SJCRH30 (cell line): ENCODE measurements at regions not wholly inside any gene's neighbourhood (a gene's known extent, or its start where the extent isn't known, plus 50 kb on each side); places are given as distances from the start of the nearest gene placed in this dataset.
"Not testable (repeated sequence)": the region's sequence is repeated elsewhere in the genome, so short reads cannot be mapped to it uniquely, and the experiment has no call there.

Source experiments
- DNase-seq, 2 experiments: peaks; one replicate each; pipeline ENCODE4 v3.0.0-alpha.2; 2015 to 2020
- H3K27ac ChIP-seq: fragments of 250-450 bp; sonication (Bioruptor Pico); 2 replicates; pipeline ENCODE4 v1.5.1; 2020; ENCODE audit warnings: mild to moderate bottlenecking, moderate library complexity
- H3K27me3 ChIP-seq: fragments of 250-450 bp; sonication (Bioruptor Pico); 2 replicates; pipeline ENCODE4 v1.5.1; 2020; ENCODE audit warnings: mild to moderate bottlenecking, moderate library complexity
- H3K36me3 ChIP-seq: fragments of 250-450 bp; sonication (Bioruptor Pico); 2 replicates; pipeline ENCODE4 v1.5.1; 2020; ENCODE audit warnings: mild to moderate bottlenecking, moderate library complexity
- H3K4me1 ChIP-seq: fragments of 250-450 bp; sonication (Bioruptor Pico); 2 replicates; pipeline ENCODE4 v1.5.1; 2020; ENCODE audit warnings: mild to moderate bottlenecking, moderate library complexity
- H3K4me3 ChIP-seq: fragments of 250-450 bp; sonication (Bioruptor Pico); 2 replicates; pipeline ENCODE4 v1.5.1; 2020; ENCODE audit warnings: mild to moderate bottlenecking, moderate library complexity
- H3K9me3 ChIP-seq: fragments of 250-450 bp; sonication (Bioruptor Pico); replicated peaks from 2 replicates; pipeline ENCODE4 v1.5.1; 2020; ENCODE audit warnings: mild to moderate bottlenecking, moderate library complexity

DNA sequence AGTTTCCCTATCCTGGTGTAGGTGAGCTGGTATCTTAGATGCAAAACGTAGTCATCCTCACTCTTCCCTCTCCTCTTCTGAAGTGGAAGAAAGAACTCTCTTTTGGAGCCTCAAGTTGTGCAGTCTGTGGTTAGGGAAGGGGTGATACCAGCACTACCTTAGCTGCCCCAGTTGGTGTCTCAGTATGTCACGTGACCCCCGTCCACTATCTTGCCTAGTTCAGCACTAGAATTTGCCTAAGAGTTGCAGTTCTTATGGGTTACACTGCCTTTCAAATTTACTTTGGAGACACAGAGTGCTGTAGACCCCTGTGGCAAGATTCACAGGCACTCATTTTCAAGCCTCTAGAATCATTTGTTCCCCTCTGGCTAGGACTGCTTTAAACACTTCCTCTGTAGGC lies 322.8 kb upstream of the EDA2R start:
- H3K4me3 ChIP-seq: no peak overlapping the region
- H3K27me3 ChIP-seq: no peaks in the 10 kb centered on the region
- H3K4me1 ChIP-seq: no peaks in the 10 kb centered on the region
- H3K27ac ChIP-seq: no peak overlapping the region
- no peaks in the 10 kb centered on the region for H3K9me3 ChIP-seq
- DNase-seq: no peak
- H3K36me3 ChIP-seq: no peaks in the 10 kb centered on the region

DNA sequence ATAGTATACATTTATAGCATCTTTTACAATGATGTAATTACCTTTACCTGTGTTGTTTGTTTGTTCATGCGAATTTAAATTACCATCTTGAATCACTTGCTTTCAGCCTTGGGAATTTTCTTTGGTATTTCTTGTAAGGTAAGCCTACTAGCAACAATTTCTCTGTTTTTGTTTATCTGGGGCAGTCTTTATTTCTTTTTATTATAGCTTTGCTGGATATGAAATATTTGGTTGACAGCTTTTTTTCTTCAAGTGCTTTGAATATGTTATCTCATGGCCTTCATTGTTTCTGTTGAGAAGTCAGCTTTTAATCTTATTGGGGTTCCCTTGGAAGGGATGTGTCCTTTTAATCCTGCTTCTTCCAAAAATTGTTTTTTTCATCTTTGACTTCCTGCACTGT lies 292.8 kb upstream of the EDA2R start:
- no peak overlapping the region for H3K27ac ChIP-seq
- no peaks in the 10 kb centered on the region for H3K27me3 ChIP-seq
- H3K9me3 ChIP-seq: no peaks in the 10 kb centered on the region
- DNase-seq: no peak
- H3K4me1 ChIP-seq: no peaks in the 10 kb centered on the region
- H3K36me3 ChIP-seq: no peaks in the 10 kb centered on the region
- H3K4me3 ChIP-seq: no peak overlapping the region

DNA sequence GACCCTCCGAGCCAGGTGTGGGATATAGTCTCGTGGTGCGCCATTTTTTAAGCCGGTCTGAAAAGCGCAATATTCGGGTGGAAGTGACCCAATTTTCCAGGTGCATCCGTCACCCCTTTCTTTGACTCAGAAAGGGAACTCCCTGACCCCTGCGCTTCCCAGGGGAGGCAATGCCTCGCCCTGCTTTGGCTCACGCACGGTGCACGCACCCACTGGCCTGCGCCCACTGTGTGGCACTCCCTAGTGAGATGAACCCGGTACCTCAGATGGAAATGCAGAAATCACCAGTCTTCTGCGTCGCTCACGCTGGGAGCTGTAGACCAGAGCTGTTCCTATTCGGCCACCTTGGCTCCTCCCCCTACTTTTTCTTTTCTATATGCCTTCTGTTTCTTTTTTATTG lies 291.6 kb upstream of the EDA2R start:
- H3K4me3 ChIP-seq, H3K9me3 ChIP-seq, H3K36me3 ChIP-seq, H3K4me1 ChIP-seq, H3K27me3 ChIP-seq, H3K27ac ChIP-seq, DNase-seq: not testable (repeated sequence)

DNA sequence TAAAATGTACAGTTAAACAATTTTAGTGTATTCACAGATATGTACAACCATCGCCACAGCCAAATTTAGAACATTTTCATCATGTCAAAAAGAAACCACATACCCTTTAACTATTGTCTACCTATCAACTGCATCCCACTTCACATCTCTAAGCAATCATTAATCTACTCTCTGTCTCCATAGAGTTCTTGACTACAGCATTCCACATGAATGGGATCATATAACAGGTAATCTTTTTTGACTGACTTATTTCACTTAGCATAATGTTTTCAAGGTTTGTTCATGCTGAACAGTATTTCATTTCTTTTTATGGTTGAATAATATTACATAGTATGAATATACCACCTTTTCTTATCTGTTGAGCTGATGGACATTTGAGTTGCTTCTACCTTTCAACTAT lies 281.4 kb upstream of the EDA2R start:
- no peaks in the 10 kb centered on the region for H3K9me3 ChIP-seq
- no peaks in the 10 kb centered on the region for H3K36me3 ChIP-seq
- H3K27ac ChIP-seq: no peak overlapping the region
- H3K4me1 ChIP-seq: no peaks in the 10 kb centered on the region
- no peak for DNase-seq
- no peaks in the 10 kb centered on the region for H3K27me3 ChIP-seq
- no peak overlapping the region for H3K4me3 ChIP-seq

DNA sequence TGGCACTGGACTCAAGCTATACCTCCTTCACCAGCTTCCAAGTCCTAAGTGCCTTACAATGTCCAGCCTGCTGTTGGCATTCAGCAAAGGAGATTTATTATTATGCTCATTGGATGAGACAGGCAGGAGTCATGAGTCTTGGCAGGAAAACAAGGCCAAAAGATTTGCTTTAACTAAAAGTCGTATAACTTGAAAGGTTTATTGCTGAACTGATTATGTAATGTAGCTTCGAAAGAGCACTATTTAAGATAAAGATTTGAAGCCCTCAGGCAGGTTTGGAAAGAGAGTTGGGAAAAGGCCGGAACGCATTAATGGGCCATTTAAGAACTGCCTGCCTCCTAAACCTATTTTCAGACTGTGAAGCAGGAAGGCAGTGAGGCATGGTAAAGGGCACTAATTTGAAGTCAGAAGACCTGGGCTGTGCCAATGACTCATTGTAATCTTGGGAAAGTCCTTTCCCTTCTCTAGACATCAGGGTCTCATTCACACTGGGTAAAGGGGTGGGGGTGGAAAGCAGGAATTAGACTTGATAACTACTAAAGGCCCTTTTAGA lies 280.5 kb upstream of the EDA2R start:
- Histone ChIP-seq H3K27me3 (no peaks in the 10 kb centered on the region), H3K9me3 (no peaks in the 10 kb centered on the region), H3K4me1 (no peaks in the 10 kb centered on the region), H3K27ac (no peak overlapping the region), H3K36me3 (no peaks in the 10 kb centered on the region), H3K4me3 (no peak overlapping the region)
- DNase-seq: no peak

DNA sequence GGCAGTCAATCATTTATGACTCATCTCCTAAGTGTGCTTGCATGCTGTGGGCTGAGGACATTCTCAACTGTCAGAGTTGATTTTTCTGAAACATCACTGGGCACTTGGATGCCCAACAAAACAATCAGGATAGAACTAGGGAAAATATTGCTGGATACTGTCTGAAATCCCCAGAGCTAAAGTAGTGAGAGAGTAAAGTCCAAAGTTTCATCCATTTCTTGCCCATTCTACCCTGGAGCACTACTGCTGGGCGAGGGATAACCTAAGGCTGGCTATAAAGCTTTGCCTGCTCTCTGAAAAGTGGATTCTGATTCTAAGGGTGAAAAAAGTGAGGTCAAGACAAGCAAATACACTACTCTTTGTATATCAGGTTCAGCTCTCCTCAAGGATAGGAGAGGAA lies 279.6 kb upstream of the EDA2R start:
- no peaks in the 10 kb centered on the region for H3K9me3 ChIP-seq
- H3K27me3 ChIP-seq: no peaks in the 10 kb centered on the region
- no peak overlapping the region for H3K4me3 ChIP-seq
- no peaks in the 10 kb centered on the region for H3K36me3 ChIP-seq
- no peak for DNase-seq
- no peaks in the 10 kb centered on the region for H3K4me1 ChIP-seq
- H3K27ac ChIP-seq: no peak overlapping the region

DNA sequence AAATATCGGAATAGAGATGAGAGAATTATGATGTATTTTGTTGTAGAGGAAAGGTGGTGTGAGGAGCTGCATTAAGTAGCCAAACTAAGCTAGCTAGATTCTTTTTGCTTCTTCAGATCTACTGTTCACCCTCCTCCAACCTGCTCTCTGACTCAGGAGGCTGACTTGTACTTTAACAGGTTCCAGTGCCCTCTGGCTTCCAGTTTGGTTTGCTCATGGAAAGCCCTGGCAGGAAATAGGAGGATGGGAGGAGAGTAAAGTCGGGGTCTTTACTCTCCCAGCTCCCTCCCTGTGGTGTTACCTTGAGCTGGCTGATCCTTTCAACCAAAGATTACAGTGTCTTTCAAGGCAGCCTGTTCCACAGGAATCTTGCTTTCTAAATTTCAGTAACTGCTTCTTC lies 277.0 kb upstream of the EDA2R start:
- no peak overlapping the region for H3K27ac ChIP-seq
- no peak overlapping the region for H3K4me3 ChIP-seq
- H3K4me1 ChIP-seq: no peaks in the 10 kb centered on the region
- no peaks in the 10 kb centered on the region for H3K36me3 ChIP-seq
- H3K27me3 ChIP-seq: no peaks in the 10 kb centered on the region
- no peak for DNase-seq
- H3K9me3 ChIP-seq: no peaks in the 10 kb centered on the region

DNA sequence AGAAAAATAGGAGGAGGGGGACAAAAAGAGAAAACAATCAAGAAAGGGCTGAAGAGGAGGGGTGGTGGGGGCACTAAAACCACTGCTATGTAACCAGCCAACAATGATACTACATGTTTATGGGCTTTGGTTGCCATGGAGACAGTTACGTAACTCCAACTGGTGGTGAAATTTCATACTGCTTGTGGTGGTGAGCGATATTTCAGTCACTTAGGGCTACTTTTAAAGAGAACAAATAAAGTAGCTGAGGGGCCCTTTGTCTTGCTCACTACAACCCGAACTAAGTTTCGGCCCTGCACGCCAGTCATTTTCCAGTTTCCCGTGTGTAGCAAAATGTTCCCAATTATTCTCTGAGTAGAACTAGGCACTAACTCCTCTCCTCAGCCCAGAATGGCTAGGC lies 275.2 kb upstream of the EDA2R start:
- no peaks in the 10 kb centered on the region for H3K36me3 ChIP-seq
- no peak overlapping the region for H3K27ac ChIP-seq
- H3K9me3 ChIP-seq: no peaks in the 10 kb centered on the region
- DNase-seq: peak; percentile 16 to 55
- no peak overlapping the region for H3K4me3 ChIP-seq
- no peaks in the 10 kb centered on the region for H3K27me3 ChIP-seq
- no peaks in the 10 kb centered on the region for H3K4me1 ChIP-seq

DNA sequence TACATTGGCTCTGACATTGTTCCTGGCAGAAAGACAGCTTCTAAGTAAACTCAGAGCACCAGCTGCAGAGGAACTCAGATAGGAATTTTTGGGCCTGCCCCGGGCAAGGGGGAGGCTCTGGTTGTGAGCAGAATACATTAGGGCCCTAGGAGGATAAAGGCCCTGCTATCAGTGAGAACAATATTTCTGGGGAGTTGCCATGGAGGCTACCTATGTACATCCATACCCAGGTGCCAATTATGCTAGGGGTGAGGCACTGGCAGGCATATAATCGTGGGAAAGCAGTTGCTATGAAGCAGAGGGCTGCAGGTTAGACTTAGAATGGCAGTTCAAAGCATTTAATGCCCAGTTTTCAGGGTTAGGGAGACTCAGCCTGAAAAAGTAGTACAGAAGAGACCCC lies 273.5 kb upstream of the EDA2R start:
- Histone ChIP-seq H3K4me1 (no peaks in the 10 kb centered on the region), H3K4me3 (no peak overlapping the region)

DNA sequence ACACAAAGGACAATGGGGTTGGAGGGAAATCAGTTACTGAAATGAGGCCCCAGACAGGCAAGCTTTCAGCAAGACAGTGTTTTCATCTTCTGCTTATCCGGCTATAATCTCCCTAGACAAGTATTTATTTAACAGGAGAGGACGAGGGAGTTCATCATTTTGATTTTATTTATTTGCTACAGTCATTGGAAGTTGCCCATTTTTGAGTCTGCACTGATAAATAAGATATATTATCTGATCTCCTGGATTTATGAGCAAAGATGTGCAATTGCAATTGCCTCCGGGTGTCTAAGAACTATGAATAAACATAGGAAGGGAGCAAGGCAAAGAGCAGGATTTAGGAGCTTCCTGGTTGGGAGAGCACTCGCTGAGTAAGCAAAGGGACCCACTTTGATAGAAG lies 263.2 kb upstream of the EDA2R start:
- Histone ChIP-seq H3K4me1 (no peaks in the 10 kb centered on the region), H3K9me3 (no peaks in the 10 kb centered on the region), H3K27me3 (no peaks in the 10 kb centered on the region), H3K4me3 (no peak overlapping the region), H3K36me3 (no peaks in the 10 kb centered on the region), H3K27ac (no peak overlapping the region)
- DNase-seq: no peak

More for the DNA sequence above, 273.5 kb upstream of the EDA2R start:
- DNase-seq: no peak
- Histone ChIP-seq H3K27me3 (no peaks in the 10 kb centered on the region), H3K27ac (no peak overlapping the region), H3K36me3 (no peaks in the 10 kb centered on the region), H3K9me3 (no peaks in the 10 kb centered on the region)

DNA sequence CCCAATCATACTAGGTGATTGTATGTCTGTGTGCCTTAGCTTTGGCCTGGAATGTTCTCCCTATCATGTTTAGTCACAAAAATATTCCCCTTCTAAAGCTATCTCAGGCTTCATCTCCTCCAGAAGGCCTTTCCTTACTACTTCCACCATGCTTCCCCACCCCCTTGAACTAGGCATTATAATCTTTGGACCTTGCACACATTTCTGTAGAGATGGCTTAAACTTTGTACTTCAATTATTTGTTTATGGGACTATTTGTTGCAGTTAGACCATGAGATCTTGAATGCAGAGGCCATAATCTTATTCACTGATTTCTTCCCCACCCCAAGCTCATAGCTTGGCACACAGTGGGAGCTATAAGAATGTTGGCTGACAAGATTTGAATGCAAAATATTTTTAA lies 262.0 kb upstream of the EDA2R start:
- no peaks in the 10 kb centered on the region for H3K9me3 ChIP-seq

DNA sequence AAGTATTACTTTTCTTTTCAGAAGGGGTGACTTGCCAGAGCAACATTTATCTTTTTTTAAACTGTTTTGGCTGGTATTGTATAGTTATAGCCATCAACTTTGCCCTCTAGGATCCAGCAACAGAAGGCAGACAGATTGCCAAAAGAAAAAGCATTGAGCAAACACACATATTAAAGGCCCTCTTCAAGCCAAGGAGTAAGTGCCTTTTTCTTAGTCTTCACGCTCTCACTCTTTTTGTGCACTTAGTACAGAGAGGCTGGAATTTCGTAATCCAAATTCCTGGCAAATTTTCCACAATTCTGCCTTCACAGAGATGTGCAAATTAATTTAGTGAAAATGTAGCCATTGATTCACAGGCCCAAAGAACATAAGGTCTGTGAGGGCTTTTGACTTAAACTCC lies 253.1 kb upstream of the EDA2R start:
- Histone ChIP-seq H3K9me3 (no peaks in the 10 kb centered on the region), H3K36me3 (no peaks in the 10 kb centered on the region), H3K4me3 (no peak overlapping the region), H3K4me1 (no peaks in the 10 kb centered on the region), H3K27ac (no peak overlapping the region), H3K27me3 (no peaks in the 10 kb centered on the region)
- DNase-seq: no peak

More for the DNA sequence above, 262.0 kb upstream of the EDA2R start:
- DNase-seq: no peak
- Histone ChIP-seq H3K36me3 (no peaks in the 10 kb centered on the region), H3K27me3 (no peaks in the 10 kb centered on the region), H3K4me1 (no peaks in the 10 kb centered on the region), H3K27ac (no peak overlapping the region), H3K4me3 (no peak overlapping the region)

DNA sequence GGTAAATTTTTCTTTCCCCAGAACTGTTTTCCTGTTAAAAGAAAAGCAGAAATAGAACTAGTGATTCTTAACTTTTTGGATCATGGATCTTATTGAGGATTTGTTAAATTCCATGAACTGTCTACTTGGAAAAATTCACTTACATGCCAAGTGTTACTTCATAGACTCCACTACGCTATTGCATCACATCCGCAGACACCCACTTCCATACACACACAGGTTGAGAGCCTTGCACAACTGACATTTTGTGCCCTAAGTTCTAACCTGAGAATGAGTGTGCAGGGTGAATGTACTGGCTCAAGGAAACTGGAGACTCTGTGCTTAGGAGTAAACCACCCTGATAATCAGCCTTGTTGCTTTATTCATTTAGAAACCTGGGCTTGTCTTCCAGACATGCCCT lies 250.5 kb upstream of the EDA2R start:
- Histone ChIP-seq H3K36me3 (no peaks in the 10 kb centered on the region), H3K27ac (no peak overlapping the region)
- DNase-seq: no peak

DNA sequence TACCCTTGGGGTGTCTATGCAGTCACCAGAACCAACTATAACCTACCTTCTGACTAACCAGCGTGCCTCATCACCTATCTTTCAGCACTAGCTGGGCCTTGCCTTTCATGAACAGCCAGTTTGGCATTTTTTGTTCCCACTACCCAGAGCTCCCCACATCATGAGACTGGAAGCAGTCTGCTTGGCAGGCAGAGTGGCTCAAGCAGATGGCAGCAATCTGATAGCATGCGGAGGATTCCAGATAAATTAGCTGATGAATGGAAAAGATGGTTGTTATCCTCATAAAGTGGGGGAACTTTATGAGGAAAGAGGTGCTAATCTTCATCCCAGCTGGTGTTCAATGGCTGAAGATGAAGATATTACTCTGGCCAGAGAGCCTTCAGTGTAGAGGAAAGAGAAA lies 243.2 kb upstream of the EDA2R start:
- DNase-seq: no peak
- H3K4me1 ChIP-seq: no peaks in the 10 kb centered on the region
- no peaks in the 10 kb centered on the region for H3K9me3 ChIP-seq

More for the DNA sequence above, 250.5 kb upstream of the EDA2R start:
- Histone ChIP-seq H3K9me3 (no peaks in the 10 kb centered on the region), H3K27me3 (no peaks in the 10 kb centered on the region), H3K4me1 (no peaks in the 10 kb centered on the region), H3K4me3 (no peak overlapping the region)

DNA sequence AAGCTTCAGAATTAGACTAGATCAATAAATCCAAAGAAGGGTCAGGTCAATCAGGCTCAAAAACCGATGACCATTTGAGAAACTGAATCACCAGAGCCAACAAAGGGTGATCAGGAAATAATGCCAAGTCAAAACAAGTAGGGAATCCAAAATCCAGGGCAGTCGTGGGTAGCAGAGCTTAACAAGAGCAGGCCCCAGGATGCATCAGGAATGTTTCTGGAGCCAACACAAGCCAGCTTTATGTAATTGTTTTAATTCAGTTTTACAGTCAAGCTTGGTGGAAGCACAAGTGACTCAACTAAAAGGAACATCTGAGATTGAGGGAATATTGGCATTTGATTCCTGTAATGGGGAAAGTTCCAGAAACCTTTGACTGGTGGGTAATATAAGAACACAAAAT lies 237.9 kb upstream of the EDA2R start:
- Histone ChIP-seq H3K4me1 (no peaks in the 10 kb centered on the region), H3K9me3 (no peaks in the 10 kb centered on the region), H3K27me3 (no peaks in the 10 kb centered on the region), H3K27ac (no peak overlapping the region), H3K36me3 (no peaks in the 10 kb centered on the region), H3K4me3 (no peak overlapping the region)
- DNase-seq: no peak

More for the DNA sequence above, 243.2 kb upstream of the EDA2R start:
- Histone ChIP-seq H3K27ac (no peak overlapping the region), H3K36me3 (no peaks in the 10 kb centered on the region), H3K4me3 (no peak overlapping the region), H3K27me3 (no peaks in the 10 kb centered on the region)

DNA sequence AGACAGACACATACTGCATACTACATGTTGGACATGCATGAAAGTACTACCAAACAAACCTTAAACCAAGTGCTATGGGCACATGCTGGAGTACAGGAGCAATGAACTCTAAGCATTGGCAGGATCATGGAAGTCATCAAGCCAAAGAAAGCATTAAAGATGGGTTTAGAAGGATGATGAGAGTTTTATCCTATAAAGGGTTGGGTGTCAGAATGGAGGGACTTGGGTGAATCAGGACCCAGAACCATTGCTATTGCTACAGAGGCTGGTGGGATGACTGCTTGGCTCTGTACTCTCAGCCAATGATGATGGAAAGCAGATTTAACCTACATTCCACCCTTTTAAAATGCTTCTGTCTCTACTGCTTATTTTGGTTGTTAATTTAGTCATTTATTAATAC lies 233.9 kb upstream of the EDA2R start:
- Histone ChIP-seq H3K27me3 (no peaks in the 10 kb centered on the region), H3K4me1 (no peaks in the 10 kb centered on the region), H3K4me3 (no peak overlapping the region), H3K27ac (no peak overlapping the region), H3K9me3 (no peaks in the 10 kb centered on the region), H3K36me3 (no peaks in the 10 kb centered on the region)
- no peak for DNase-seq
